GM12878 (cell line): ENCODE measurements at regions not wholly inside any gene's neighbourhood (a gene's known extent, or its start where the extent isn't known, plus 50 kb on each side); places are given as distances from the start of the nearest gene placed in this dataset.

ENCODE experiments used
- ATAC-seq: fragments of 200-7000 bp; cut with Tn5 transposase; 3 replicates; pipeline ENCODE4 v1.9.1; 2020; ENCODE audit warnings: mild to moderate bottlenecking, moderate library complexity
- BruUV-seq: library from RNA; stranded (reverse); fragments of 400-500 nt; replicated peaks from 2 replicates; lab custom pipeline; 2021; lab: Mats Ljungman, UMichigan
- CTCF ChIA-PET: fragments of 300-600 bp; sonication (Branson Sonifier 250); formaldehyde crosslinking; extraction: SDS; loops from one replicate; lab custom pipeline; 2021; ENCODE audit warnings: inconsistent platforms; lab: Yijun Ruan, JAX
- POLR2A ChIA-PET: fragments of 350-600 bp; formaldehyde crosslinking; extraction: SDS; loops from one replicate; lab custom pipeline; 2021; ENCODE audit warnings: inconsistent platforms; lab: Charles Lee
- RAD21 ChIA-PET: fragments of 300-600 bp; sonication (Branson Sonifier 250); formaldehyde crosslinking; loops from one replicate; lab custom pipeline; 2023; ENCODE audit warnings: antibody characterized with exemption; ENCODE audit not compliant: unreplicated experiment; lab: Charles Lee
- SMC1A ChIA-PET: fragments of 300-600 bp; sonication (Branson Sonifier 250); formaldehyde crosslinking; loops from one replicate; lab custom pipeline; 2023; ENCODE audit not compliant: unreplicated experiment, uncharacterized antibody; lab: Charles Lee
- DNase-seq: peaks from one replicate; pipeline ENCODE4 v3.0.0-alpha.2; 2011; ENCODE audit warnings: low read depth, low spot score
- FAIRE-seq: peaks from 3 replicates; lab custom pipeline; 2011; peaks lifted over from hg19 to GRCh38; lab: Jason Lieb, UNC
- H2AFZ ChIP-seq: 2 replicates; pipeline ENCODE4 v1.6.0; 2011; ENCODE audit warnings: low read depth, low read length, control low read depth; ENCODE audit not compliant: control insufficient read depth
- H3K27ac ChIP-seq: 2 replicates; pipeline ENCODE4 v1.5.1; 2011; ENCODE audit warnings: control low read depth; ENCODE audit not compliant: control insufficient read depth, insufficient read depth
- H3K27me3 ChIP-seq, 2 experiments: replicated peaks in 1 of 2; 2 replicates each; pipeline versions ENCODE4 v1.6.0 to v1.6.1; 2011; ENCODE audit warnings: low read length in 1 of 2; ENCODE audit not compliant: control insufficient read depth in 2 of 2, insufficient read depth in 2 of 2
- H3K36me3 ChIP-seq, 2 experiments: 2 replicates each; pipeline ENCODE4 v1.5.1; 2011; ENCODE audit warnings: low read length in 1 of 2; ENCODE audit not compliant: control insufficient read depth in 2 of 2, insufficient read depth in 2 of 2
- H3K4me1 ChIP-seq: 2 replicates; pipeline ENCODE4 v1.6.1; 2011; ENCODE audit warnings: mild to moderate bottlenecking, low read length, moderate library complexity, mixed read lengths; ENCODE audit not compliant: control insufficient read depth, insufficient read depth
- H3K4me2 ChIP-seq: 2 replicates; pipeline ENCODE4 v1.6.0; 2011; ENCODE audit warnings: control low read depth; ENCODE audit not compliant: control insufficient read depth, insufficient read depth
- H3K4me3 ChIP-seq: fragments of 200-600 bp; sonication (generic); 2 replicates; pipeline ENCODE4 v1.5.1; 2016
- H3K79me2 ChIP-seq: 2 replicates; pipeline ENCODE4 v1.6.0; 2011; ENCODE audit warnings: low read length; ENCODE audit not compliant: control insufficient read depth, insufficient read depth
- H3K9ac ChIP-seq: 2 replicates; pipeline ENCODE4 v1.8.0; 2011; ENCODE audit warnings: low read length, control low read depth, mixed read lengths; ENCODE audit not compliant: control insufficient read depth, insufficient read depth
- H3K9me3 ChIP-seq: replicated peaks from 3 replicates; pipeline ENCODE4 v1.5.1; 2011; ENCODE audit warnings: mild to moderate bottlenecking, low read length; ENCODE audit not compliant: control insufficient read depth, insufficient read depth
- H4K20me1 ChIP-seq: 2 replicates; pipeline ENCODE4 v1.6.0; 2011; ENCODE audit not compliant: control insufficient read depth, insufficient read depth
- ATF7 ChIP-seq: fragments of 450-650 bp; IDR thresholded peaks from 2 replicates; pipeline ENCODE4 v1.6.1; 2016; ENCODE audit warnings: low read depth, mild to moderate bottlenecking
- BACH1 ChIP-seq: fragments of 450-650 bp; IDR thresholded peaks from 2 replicates; pipeline ENCODE4 v1.6.1; 2017; ENCODE audit warnings: mild to moderate bottlenecking, borderline replicate concordance
- BCL11A ChIP-seq: IDR thresholded peaks from 2 replicates; pipeline ENCODE4 v1.6.1; 2011; ENCODE audit warnings: low read depth, low read length
- CEBPB ChIP-seq, 2 experiments: fragments of 150-350 bp in 1 of 2; IDR thresholded peaks; 2 replicates each; pipeline ENCODE4 v1.6.1; 2012 to 2014; ENCODE audit warnings: low read depth in 2 of 2, low read length in 2 of 2, borderline replicate concordance in 1 of 2, inconsistent platforms in 1 of 2
- CHD1 ChIP-seq: IDR thresholded peaks from 2 replicates; pipeline ENCODE4 v1.6.1; 2012; ENCODE audit warnings: low read depth, low read length, improper control_type of control experiment
- E2F4 ChIP-seq: IDR thresholded peaks from 2 replicates; pipeline ENCODE4 v1.6.1; 2012; ENCODE audit warnings: low read depth, low read length, improper control_type of control experiment
- EGR1 ChIP-seq, 2 experiments: IDR thresholded peaks; 1 replicate in 1 of 2; 2 replicates in 1 of 2; pipeline ENCODE4 v1.6.1; 2011 to 2012; ENCODE audit warnings: low read depth in 2 of 2, low read length in 2 of 2, borderline replicate concordance in 1 of 2, mild to moderate bottlenecking in 1 of 2, moderate library complexity in 1 of 2
- GABPA ChIP-seq: IDR thresholded peaks from 2 replicates; pipeline ENCODE4 v1.6.1; 2014; ENCODE audit warnings: antibody characterized with exemption, low read depth, mild to moderate bottlenecking, inconsistent platforms
- JUND ChIP-seq: IDR thresholded peaks from 2 replicates; pipeline ENCODE4 v1.6.1; 2012; ENCODE audit warnings: low read depth, mild to moderate bottlenecking, low read length, improper control_type of control experiment, moderate library complexity
- KAT2A ChIP-seq: conservative IDR thresholded peaks from 2 replicates; pipeline ENCODE4 v1.6.1; 2011; ENCODE audit warnings: low read depth, low read length; ENCODE audit not compliant: control insufficient read depth
- MYB ChIP-seq: fragments of 150-350 bp; IDR thresholded peaks from 2 replicates; pipeline ENCODE4 v1.6.1; 2014; ENCODE audit warnings: mild to moderate bottlenecking, low read depth, low read length, borderline replicate concordance
- NFXL1 ChIP-seq: fragments of 450-650 bp; IDR thresholded peaks from 2 replicates; pipeline ENCODE4 v1.6.1; 2017; ENCODE audit warnings: antibody characterized with exemption, mild to moderate bottlenecking, borderline replicate concordance
- NR2C1 ChIP-seq: fragments of 450-650 bp; IDR thresholded peaks from 2 replicates; pipeline ENCODE4 v1.6.1; 2017; ENCODE audit warnings: antibody characterized with exemption, mild to moderate bottlenecking, moderate library complexity
- POU2F2 ChIP-seq: IDR thresholded peaks from 3 replicates; pipeline ENCODE4 v1.6.1; 2011; ENCODE audit warnings: low read depth, mild to moderate bottlenecking, low read length, borderline replicate concordance
- RUNX3 ChIP-seq: IDR thresholded peaks from 2 replicates; pipeline ENCODE4 v1.6.1; 2012; ENCODE audit warnings: low read length, inconsistent platforms
- WGBS: methylation state at CpG from one replicate; pipeline ENCODE4 v1.1.6; 2016; ENCODE audit warnings: low lambda C conversion rate; ENCODE audit not compliant: insufficient replicate concordance, insufficient coverage; ENCODE audit errors: missing lambda C conversion rate; 5-methylcytosine and 5-hydroxymethylcytosine counted together
- in situ Hi-C: fragments of 300-500 bp; cut with MboI; formaldehyde crosslinking; loops from 9 replicates; pipeline ENCODE4 v1.14.3; 2018; ENCODE audit warnings: mixed read lengths
- intact Hi-C: fragments of 100-400 bp; cut with micrococcal nuclease; formaldehyde crosslinking; loops from one replicate; pipeline ENCODE4 v1.14.2; 2022; ENCODE audit not compliant: unreplicated experiment
- TF ChIP-seq, protein P1 (sequence below): fragments of 450-650 bp; IDR thresholded peaks from 2 replicates; pipeline ENCODE4 v1.6.1; 2017; ENCODE audit warnings: borderline replicate concordance
- TF ChIP-seq, protein P2 (sequence below): IDR thresholded peaks from 2 replicates; pipeline ENCODE4 v1.6.1; 2012; ENCODE audit warnings: low read depth, low read length, improper control_type of control experiment
- TF ChIP-seq, protein P3 (sequence below): fragments of 450-650 bp; formaldehyde crosslinking; IDR thresholded peaks from 2 replicates; pipeline ENCODE4 v1.4.0; 2022; ENCODE audit warnings: mild to moderate bottlenecking, moderate library complexity

GRCh38 chr4:30828264-30828926 is 108.2 kb downstream of the PCDH7 start:
- FAIRE-seq (no peak), ATAC-seq (no peak), DNase-seq (no peak)
- Histone ChIP-seq H3K79me2 (no peaks in the 10 kb centered on the region), H3K4me3 (no peak overlapping the region), H3K9ac (no peak overlapping the region), H3K4me1 (no peaks in the 10 kb centered on the region), H2AFZ (no peak overlapping the region), H3K4me2 (no peak overlapping the region), H4K20me1 (no peaks in the 10 kb centered on the region), H3K27ac (no peak overlapping the region), H3K36me3 (no peaks in the 10 kb centered on the region), H3K27me3 (no peaks in the 10 kb centered on the region), H3K9me3 (no peaks in the 10 kb centered on the region)
- POLR2A ChIA-PET, result no interaction called here
- CTCF ChIA-PET, result no interaction called here
- intact Hi-C loops, result no loop called here
- RAD21 ChIA-PET, result no interaction called here
- in situ Hi-C loops, result no loop called here
- BruUV-seq, result no TSS peak
- under 1% methylated on average over 5 of the region's 5 CpGs for whole genome bisulfite sequencing
- TF ChIP-seq CEBPB (IDR thresholded peaks at IDR 0.05; ENCODE audit: borderline replicate concordance in 1 of 2, low read depth in 2 of 2, low read length in 2 of 2), result no peak
- TF ChIP-seq, protein P1, sequence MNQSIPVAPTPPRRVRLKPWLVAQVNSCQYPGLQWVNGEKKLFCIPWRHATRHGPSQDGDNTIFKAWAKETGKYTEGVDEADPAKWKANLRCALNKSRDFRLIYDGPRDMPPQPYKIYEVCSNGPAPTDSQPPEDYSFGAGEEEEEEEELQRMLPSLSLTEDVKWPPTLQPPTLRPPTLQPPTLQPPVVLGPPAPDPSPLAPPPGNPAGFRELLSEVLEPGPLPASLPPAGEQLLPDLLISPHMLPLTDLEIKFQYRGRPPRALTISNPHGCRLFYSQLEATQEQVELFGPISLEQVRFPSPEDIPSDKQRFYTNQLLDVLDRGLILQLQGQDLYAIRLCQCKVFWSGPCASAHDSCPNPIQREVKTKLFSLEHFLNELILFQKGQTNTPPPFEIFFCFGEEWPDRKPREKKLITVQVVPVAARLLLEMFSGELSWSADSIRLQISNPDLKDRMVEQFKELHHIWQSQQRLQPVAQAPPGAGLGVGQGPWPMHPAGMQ, result no peak
- TF ChIP-seq MYB, result no peak
- TF ChIP-seq, protein P2, sequence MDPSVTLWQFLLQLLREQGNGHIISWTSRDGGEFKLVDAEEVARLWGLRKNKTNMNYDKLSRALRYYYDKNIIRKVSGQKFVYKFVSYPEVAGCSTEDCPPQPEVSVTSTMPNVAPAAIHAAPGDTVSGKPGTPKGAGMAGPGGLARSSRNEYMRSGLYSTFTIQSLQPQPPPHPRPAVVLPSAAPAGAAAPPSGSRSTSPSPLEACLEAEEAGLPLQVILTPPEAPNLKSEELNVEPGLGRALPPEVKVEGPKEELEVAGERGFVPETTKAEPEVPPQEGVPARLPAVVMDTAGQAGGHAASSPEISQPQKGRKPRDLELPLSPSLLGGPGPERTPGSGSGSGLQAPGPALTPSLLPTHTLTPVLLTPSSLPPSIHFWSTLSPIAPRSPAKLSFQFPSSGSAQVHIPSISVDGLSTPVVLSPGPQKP, result no peak
- TF ChIP-seq NR2C1, result no peak
- no peak for TF ChIP-seq JUND
- no peak for TF ChIP-seq RUNX3
- no peak for TF ChIP-seq BACH1
- TF ChIP-seq ATF7, result no peak
- TF ChIP-seq KAT2A, result no peak
- TF ChIP-seq GABPA, result no peak
- no peak for TF ChIP-seq CHD1
- no peak for TF ChIP-seq BCL11A
- TF ChIP-seq, protein P3, sequence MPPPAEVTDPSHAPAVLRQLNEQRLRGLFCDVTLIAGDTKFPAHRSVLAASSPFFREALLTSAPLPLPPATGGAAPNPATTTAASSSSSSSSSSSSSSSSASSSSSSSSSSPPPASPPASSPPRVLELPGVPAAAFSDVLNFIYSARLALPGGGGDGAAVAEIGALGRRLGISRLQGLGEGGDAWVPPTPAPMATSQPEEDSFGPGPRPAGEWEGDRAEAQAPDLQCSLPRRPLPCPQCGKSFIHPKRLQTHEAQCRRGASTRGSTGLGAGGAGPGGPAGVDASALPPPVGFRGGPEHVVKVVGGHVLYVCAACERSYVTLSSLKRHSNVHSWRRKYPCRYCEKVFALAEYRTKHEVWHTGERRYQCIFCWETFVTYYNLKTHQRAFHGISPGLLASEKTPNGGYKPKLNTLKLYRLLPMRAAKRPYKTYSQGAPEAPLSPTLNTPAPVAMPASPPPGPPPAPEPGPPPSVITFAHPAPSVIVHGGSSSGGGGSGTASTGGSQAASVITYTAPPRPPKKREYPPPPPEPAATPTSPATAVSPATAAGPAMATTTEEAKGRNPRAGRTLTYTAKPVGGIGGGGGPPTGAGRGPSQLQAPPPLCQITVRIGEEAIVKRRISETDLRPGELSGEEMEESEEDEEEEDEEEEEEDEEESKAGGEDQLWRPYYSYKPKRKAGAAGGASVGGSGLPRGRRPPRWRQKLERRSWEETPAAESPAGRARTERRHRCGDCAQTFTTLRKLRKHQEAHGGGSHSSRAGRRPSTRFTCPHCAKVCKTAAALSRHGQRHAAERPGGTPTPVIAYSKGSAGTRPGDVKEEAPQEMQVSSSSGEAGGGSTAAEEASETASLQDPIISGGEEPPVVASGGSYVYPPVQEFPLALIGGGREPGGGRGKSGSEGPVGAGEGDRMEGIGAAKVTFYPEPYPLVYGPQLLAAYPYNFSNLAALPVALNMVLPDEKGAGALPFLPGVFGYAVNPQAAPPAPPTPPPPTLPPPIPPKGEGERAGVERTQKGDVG, result no peak
- no peak for TF ChIP-seq NFXL1
- TF ChIP-seq POU2F2, result no peak
- TF ChIP-seq EGR1 (IDR thresholded peaks at IDR 0.05; ENCODE audit: borderline replicate concordance in 1 of 2, low read depth in 2 of 2, low read length in 2 of 2), result no peak
- no peak for TF ChIP-seq E2F4
- SMC1A ChIA-PET, result no interaction called here
